DMS 273 (cell line): ENCODE measurements at regions not wholly inside any gene's neighbourhood (a gene's known extent, or its start where the extent isn't known, plus 50 kb on each side); places are given as distances from the start of the nearest gene placed in this dataset.

ENCODE experiments used
- DNase-seq: peaks from one replicate; lab custom pipeline; 2025; ENCODE audit not compliant: unreplicated experiment; lab: John Stamatoyannopoulos, UW

GRCh38 chr17:79478841-79479240, 132.0 kb downstream of the RBFOX3 start:
- DNase-seq, result no peak

DNA sequence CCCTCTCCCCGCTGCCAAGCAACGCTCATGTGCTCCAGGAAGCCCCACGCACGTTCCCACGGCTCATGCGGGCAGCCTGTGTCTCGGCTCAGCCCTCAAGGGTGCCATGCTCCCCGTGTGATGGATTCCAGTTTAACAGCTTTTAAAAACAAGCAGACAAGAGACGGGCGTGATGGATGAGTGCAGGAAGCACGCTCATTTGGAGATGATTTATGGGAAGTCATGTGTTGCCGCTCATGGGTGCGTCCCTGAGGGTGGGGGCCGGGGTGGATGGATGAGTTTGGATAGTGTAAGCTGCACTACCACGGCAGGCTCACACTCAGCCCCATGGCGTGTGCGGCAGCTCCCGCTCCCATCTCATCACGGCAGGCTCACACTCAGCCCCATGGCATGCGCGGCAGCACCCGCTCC, 132.8 kb downstream of the RBFOX3 start:
- no peak for DNase-seq

DNA sequence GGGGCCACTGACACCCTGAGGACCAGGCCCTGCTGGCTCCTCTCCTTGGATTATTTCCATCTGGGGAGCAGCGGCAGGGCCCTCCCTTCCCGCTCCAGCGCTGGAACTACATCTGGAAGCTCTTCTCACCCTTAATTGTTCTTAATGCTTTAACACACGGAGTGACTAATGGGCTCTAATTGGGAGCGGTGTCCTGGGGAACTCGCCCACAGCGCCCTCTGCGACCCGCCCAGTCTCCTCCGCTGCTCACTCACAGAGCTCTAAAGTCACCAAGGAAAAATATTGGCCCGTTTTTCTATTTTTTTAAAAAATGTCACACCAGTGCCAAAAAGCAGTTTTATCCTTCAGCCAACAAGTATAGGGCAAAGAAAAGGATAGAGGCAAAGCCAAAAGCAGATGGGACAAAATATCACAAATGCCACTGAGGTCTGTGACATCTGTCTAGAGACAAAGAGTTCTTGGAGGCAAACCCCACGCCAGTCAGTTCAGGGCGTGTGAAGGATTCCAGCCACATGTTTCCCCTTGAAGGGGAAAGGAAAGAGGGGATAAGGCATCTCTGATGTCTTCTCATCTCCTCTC, 134.7 kb downstream of the RBFOX3 start:
- no peak for DNase-seq

DNA sequence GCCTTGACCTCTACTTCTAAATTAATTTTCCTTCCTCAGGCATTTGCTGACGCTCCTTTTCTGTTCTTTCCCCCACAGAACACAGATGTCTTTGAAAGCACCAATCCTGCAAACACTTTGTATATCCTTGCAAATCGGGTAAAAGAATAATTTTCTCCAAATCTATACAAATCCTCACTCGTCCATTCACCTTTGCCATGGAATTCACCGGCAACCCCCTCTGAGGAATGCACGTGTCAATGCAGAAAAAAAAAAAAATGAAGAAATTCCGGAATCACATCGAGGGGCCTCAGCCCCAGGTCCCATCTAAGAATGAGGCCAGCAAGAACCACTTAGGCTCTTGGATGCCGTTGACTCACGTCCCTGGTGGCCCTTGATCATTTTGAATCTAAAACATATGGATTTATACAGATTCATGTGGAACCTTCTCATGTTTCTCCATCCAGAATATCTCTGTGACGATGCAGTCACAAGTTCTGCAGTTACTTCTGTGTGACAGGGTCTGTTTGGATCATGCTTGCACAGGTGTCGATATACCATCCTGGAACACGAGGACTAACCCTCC, 136.9 kb downstream of the RBFOX3 start:
- peak; percentile 41 for DNase-seq

GRCh38 chr17:79473111-79473875, 137.6 kb downstream of the RBFOX3 start:
- peak; percentile 93 for DNase-seq

- DNase-seq, result no peak
Observed at GRCh38 chr17:79470754-79471153, 140.1 kb downstream of the RBFOX3 start.

GRCh38 chr17:79469646-79470045, 141.2 kb downstream of the RBFOX3 start:
- no peak for DNase-seq

- DNase-seq, result no peak
Observed at GRCh38 chr17:79468183-79468944, 142.5 kb downstream of the RBFOX3 start.

DNA sequence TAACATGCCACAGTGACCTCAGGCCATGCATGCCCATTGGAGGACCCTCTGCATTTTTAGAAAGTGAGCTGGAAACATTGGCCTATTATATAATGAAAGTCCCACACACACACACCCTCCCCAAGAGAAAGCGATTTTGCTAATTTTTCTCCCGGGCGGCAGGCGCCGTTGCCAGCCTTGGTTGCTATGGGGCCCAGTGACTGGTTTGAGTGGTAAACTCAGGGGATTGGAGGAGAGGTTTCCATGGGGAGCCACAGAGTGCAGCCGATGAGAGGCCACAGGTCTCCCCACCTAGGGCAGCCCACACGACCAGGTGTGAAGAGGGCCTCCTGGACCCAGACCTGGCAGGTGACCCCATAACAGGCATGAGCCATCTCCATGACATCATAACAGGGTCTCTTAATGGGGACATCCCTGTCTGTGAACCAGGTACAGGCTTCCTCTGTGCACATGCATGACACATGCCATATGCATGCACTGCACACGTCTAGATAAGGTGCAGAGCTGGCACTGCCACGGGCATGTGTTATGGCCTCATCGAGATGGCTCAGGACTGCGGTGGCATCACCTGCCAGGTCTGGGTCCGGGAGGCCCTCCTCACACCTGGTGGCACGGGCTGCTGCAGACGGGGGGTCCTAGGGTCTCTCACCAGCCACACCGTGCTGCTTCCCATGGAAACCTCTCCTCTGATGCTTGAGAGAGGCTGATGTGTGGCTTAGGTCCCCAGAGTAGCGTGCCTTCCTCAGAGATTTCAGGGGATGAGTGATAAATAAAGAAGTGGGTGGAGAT, 144.1 kb downstream of the RBFOX3 start:
- DNase-seq, result peak; percentile 73

DNA sequence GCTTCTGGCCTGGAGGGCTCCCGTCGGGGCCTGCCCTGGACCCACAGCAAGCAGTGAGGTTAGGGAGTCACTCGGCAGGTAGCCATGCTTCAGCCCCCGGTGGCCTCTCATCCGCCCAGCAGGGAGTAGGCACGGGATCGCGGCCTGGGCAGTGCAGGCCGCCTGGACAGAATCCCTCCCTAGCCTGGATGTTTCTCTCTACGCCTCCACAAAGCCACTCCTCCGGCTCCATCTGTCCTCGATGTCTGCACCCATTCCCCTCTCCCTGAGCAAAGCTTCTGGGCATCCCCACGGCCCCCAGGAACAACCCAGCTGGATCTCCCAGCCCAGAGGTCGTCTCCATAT, 145.2 kb downstream of the RBFOX3 start:
- peak; percentile 90 for DNase-seq

DNA sequence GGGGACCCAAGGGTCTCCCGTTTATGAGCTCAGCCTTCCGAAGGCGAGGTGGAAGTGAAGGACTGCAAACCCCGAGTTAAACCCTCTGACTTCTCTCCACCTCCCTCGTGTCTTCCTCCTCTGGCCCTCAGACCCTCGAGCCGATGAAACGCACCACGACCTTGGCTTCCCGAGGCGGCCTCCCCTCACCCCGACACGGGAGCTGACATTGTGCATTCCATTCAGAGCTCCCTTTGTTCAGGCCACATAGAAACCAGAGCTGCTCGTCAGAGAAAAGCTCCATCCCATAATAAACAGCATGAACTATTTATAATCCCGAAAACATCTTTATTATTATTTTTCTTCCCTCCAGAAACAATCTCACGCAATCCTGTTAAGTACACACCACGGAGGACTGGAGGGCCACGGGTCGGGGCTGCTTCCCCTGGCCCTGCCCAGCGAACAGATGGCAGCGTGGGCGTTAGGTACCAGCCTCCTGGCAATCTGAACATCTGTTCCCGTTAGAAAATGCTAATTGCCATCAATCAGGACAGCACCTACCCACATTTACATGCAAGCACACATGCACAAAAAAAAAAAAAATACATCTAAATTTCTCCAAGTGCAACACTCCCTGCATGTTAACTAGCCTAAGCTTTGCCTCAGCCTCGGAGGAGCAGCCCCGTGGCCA, 145.7 kb downstream of the RBFOX3 start:
- peak; percentile 98 for DNase-seq

GRCh38 chr17:79464318-79465010, 146.4 kb downstream of the RBFOX3 start:
- peak; percentile 86 for DNase-seq

- DNase-seq, result peak; percentile 97
Observed at GRCh38 chr17:79463421-79464317, 147.2 kb downstream of the RBFOX3 start.

DNA sequence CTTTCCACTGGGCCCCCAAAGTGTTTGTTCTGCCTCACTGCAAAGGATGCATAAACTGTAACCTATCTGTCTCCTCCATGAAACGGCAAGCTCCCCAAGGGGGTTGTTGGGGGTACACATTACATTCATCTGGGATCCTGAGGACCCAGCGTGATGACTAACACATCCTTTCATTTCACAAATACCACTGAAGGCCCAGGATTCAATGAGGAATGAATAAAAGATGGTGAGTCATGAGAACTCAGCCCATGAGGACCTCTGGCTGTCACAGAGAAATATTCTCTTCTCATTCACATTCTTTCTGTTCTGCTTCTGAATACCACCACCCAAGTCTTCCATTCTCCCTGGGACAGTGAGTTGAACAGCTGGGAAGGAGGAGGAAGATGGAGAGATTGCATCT, 149.8 kb downstream of the RBFOX3 start:
- DNase-seq, result no peak

- no peak for DNase-seq
Observed at GRCh38 chr17:79459846-79460245, 151.0 kb downstream of the RBFOX3 start.

- DNase-seq, result no peak
Observed at GRCh38 chr17:79459003-79459655, 151.7 kb downstream of the RBFOX3 start.

DNA sequence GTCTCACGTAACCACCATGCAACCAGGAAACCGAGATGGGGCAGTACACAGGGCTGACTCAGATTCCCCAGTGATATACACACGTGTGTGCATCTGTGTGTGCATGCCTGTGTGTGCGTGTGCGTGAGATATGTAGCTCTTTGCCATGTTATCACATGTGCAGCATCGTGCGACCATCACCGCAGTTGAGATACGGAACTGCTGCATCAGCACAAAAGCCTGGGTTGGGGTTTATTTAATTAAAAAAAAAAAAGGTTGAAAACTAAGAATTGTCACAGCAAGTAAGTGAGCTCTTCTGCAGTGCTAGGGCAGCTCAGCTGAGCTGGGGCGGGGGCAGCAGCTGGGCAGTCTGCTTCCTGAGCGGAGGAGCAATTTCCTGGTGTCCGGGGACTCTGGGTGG, 152.5 kb downstream of the RBFOX3 start:
- no peak for DNase-seq

- no peak for DNase-seq
Observed at GRCh38 chr17:79457889-79458288, 153.0 kb downstream of the RBFOX3 start.
